Right lobe of liver (tissue), 6 donors: ENCODE measurements at regions not wholly inside any gene's neighbourhood (a gene's known extent, or its start where the extent isn't known, plus 50 kb on each side); places are given as distances from the start of the nearest gene placed in this dataset.

Source experiments
- ATAC-seq, 4 donors: fragments of 200-7000 bp; cut with Tn5 transposase; one replicate each; pipeline ENCODE4 v1.9.1; 2020; ENCODE audit warnings: mild to moderate bottlenecking in 4 of 4, moderate library complexity in 4 of 4
- DNase-seq, 3 donors: peaks; one replicate each; pipeline ENCODE4 v3.0.0-alpha.2; 2020
- H3K27ac ChIP-seq, 3 donors: fragments of 200-600 bp; one replicate each; pipeline ENCODE4 v1.8.0; 2022
- H3K27me3 ChIP-seq, 2 donors: fragments of 200-600 bp; one replicate each; pipeline ENCODE4 v1.8.0; 2022
- H3K36me3 ChIP-seq, 4 donors: fragments of 200-600 bp; sonication (generic) in 1 of 4; one replicate each; pipeline versions ENCODE4 v1.5.1 to v1.8.0; 2017 to 2022; ENCODE audit warnings: control low read depth in 1 of 4
- H3K4me1 ChIP-seq, 4 donors: fragments of 200-600 bp; sonication (generic) in 1 of 4; one replicate each; pipeline versions ENCODE4 v1.5.1 to v1.8.0; 2017 to 2022; ENCODE audit warnings: control low read depth in 1 of 4
- H3K4me3 ChIP-seq, 3 donors: fragments of 200-600 bp; one replicate each; pipeline ENCODE4 v1.8.0; 2022
- H3K9me3 ChIP-seq, 4 donors: fragments of 200-600 bp; sonication (generic) in 1 of 4; one replicate each; pipeline versions ENCODE4 v1.5.1 to v1.8.0; 2017 to 2022; ENCODE audit warnings: control low read depth in 1 of 4
- POLR2A ChIP-seq: fragments of 450-650 bp; IDR thresholded peaks from one replicate; pipeline ENCODE4 v1.6.1; 2017; ENCODE audit warnings: antibody characterized with exemption, mild to moderate bottlenecking
- WGBS: methylation state at CpG from one replicate; pipeline ENCODE4 v1.1.6; 2018; ENCODE audit warnings: low coverage, low lambda C conversion rate; ENCODE audit not compliant: insufficient coverage; ENCODE audit errors: missing lambda C conversion rate; 5-methylcytosine and 5-hydroxymethylcytosine counted together
- intact Hi-C, 2 donors: fragments of 100-400 bp; cut with DNase I; formaldehyde crosslinking; loops; one replicate each; pipeline versions ENCODE4 v1.11.2 to v1.14.1; 2022
- TF ChIP-seq, protein P1 (sequence below), 4 donors: fragments of 200-600 bp in 3 of 4; fragments of 450-650 bp in 1 of 4; IDR thresholded peaks; one replicate each; pipeline versions ENCODE4 v1.5.1 to v1.8.0; 2016 to 2022; ENCODE audit warnings: antibody characterized with exemption in 4 of 4, mild to moderate bottlenecking in 2 of 4
- donor health status: DM: no; HTN: yes; CAD: no.
- donor health status: DM: no; HTN: no; CAD: no.
- donor health status: DM: no; HTN: no; CAD: no.
- donor health status: DM: no; HTN: yes; CAD: no.
- donor health status: DM: no; HTN: yes; CAD: no.

DNA sequence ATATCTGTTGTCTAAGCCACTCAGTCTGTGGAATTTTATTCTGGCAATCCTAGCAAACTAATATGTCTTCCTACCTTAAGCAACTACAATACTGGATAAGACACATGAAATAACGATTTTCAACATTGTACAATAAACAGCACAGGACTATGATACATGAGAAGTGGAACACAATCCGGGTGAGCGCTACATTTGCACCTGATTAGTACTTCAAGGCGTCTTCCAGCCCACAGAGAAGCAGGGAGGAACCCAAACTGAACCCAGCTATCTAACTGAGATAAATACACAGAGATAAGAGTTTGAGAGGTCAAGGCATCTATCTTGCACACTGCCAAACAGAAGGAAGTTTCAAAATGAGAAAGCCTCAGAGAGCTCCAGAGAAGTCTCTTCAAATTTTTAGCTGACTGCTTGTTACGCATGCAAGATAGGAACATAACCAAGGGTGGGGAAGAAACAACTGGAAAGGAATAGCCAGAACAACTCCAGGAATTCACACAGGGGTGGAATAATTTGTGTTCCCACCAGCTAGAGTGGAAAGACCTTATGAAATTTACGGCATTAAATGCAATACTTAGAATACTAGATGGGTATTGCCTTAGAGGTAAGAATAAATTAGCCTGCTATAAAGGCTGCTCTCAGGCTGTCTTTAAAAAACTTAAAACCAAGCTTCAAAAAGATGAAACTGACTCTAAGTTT lies 481.8 kb downstream of the MTRR start:
- 43% methylated on average over 6 of the region's 6 CpGs for WGBS
- intact Hi-C loops: no loop called here
- no peaks in the 10 kb centered on the region for H3K36me3 ChIP-seq
- no peaks in the 10 kb centered on the region for H3K4me1 ChIP-seq
- H3K4me3 ChIP-seq: no peak overlapping the region
- H3K27ac ChIP-seq: no peak overlapping the region
- DNase-seq: no peak
- no peaks in the 10 kb centered on the region for H3K27me3 ChIP-seq
- TF ChIP-seq, protein P1, sequence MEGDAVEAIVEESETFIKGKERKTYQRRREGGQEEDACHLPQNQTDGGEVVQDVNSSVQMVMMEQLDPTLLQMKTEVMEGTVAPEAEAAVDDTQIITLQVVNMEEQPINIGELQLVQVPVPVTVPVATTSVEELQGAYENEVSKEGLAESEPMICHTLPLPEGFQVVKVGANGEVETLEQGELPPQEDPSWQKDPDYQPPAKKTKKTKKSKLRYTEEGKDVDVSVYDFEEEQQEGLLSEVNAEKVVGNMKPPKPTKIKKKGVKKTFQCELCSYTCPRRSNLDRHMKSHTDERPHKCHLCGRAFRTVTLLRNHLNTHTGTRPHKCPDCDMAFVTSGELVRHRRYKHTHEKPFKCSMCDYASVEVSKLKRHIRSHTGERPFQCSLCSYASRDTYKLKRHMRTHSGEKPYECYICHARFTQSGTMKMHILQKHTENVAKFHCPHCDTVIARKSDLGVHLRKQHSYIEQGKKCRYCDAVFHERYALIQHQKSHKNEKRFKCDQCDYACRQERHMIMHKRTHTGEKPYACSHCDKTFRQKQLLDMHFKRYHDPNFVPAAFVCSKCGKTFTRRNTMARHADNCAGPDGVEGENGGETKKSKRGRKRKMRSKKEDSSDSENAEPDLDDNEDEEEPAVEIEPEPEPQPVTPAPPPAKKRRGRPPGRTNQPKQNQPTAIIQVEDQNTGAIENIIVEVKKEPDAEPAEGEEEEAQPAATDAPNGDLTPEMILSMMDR (IDR thresholded peaks at IDR 0.05): no peak
- no peak for TF ChIP-seq POLR2A
- ATAC-seq: no peak
- no peaks in the 10 kb centered on the region for H3K9me3 ChIP-seq

DNA sequence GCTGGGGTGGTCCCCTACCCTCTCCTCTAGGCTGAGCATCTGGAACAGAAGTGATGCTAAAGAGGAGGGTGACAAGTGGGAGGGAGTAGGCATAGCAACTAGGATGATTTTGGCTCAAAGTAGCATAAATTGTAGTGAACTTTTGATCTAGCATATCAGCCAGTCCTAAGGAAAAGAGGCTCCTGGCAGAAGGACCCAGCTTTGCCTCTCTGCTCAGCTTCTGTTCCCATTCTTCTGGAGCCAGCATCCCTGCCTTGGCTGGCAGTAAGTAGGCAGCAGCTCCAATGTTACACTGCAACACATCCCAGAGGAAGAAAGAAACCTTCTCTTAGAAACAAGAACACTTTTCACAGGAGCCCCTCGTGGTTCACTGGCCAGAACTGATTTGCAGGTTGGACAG lies 487.0 kb downstream of the MTRR start:
- no CpG with 5 or more reads among the region's 1 CpG for WGBS

DNA sequence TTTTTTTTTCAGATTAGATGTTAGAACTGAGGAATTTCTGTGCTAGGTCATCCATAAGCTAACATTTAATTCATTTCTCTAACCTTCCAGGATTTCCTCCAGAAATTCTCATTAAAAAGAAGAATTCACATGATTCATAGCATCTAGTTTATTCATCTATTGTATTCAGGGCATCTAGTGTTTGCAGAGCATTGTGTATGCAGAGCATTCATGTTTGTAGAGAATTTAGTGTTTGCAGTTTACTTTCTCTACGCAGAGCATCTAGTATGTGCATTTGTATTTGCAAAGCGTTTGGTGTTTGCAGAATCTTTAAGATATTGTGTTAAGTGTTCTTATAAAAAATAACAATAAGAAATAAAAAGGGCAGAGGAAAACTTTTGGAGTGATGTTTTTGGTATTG lies 491.1 kb downstream of the MTRR start:
- no peaks in the 10 kb centered on the region for H3K36me3 ChIP-seq
- no peak overlapping the region for H3K27ac ChIP-seq
- H3K4me1 ChIP-seq: no peaks in the 10 kb centered on the region
- no peak overlapping the region for H3K4me3 ChIP-seq
- H3K27me3 ChIP-seq: no peaks in the 10 kb centered on the region
- no peak for ATAC-seq
- H3K9me3 ChIP-seq: no peaks in the 10 kb centered on the region
- TF ChIP-seq, protein P1 (IDR thresholded peaks at IDR 0.05): no peak
- TF ChIP-seq POLR2A: no peak
- WGBS: 20% methylated on average over 2 of the region's 2 CpGs
- DNase-seq: no peak
- intact Hi-C loops: no loop called here

More for the DNA sequence above, 487.0 kb downstream of the MTRR start:
- H3K27ac ChIP-seq: no peak overlapping the region
- no peaks in the 10 kb centered on the region for H3K36me3 ChIP-seq
- H3K4me1 ChIP-seq: no peaks in the 10 kb centered on the region
- H3K27me3 ChIP-seq: no peaks in the 10 kb centered on the region
- intact Hi-C loops: no loop called here
- DNase-seq (no peak), ATAC-seq (no peak)
- no peak overlapping the region for H3K4me3 ChIP-seq
- TF ChIP-seq, protein P1 (IDR thresholded peaks at IDR 0.05): no peak
- TF ChIP-seq POLR2A: no peak
- no peaks in the 10 kb centered on the region for H3K9me3 ChIP-seq

DNA sequence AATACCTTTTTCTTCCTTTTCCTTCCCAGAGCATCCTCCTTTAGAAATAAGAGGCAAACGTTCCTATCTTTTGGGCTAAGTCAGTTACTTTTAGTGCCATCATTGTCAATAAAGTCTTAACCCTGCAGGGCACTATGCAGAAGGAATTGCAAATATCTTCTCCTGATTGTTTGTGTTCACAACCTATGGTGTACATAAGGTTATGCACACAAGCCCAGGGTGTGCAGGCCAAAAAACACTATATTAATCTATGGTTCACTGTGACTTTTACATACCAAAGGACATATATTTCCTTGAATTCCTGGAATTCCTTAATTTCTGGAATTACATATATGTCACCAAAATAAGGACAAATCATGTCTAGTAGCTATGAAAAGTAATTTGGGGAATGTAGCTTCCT lies 493.5 kb downstream of the MTRR start:
- DNase-seq (no peak), ATAC-seq (no peak)
- H3K36me3 ChIP-seq: no peaks in the 10 kb centered on the region
- H3K27me3 ChIP-seq: no peaks in the 10 kb centered on the region
- no peaks in the 10 kb centered on the region for H3K4me1 ChIP-seq
- TF ChIP-seq, protein P1 (IDR thresholded peaks at IDR 0.05): no peak
- no peak for TF ChIP-seq POLR2A
- intact Hi-C loops: no loop called here
- H3K9me3 ChIP-seq: no peaks in the 10 kb centered on the region
- WGBS: 8% methylated on average over 1 of the region's 1 CpG
- H3K4me3 ChIP-seq: no peak overlapping the region
- H3K27ac ChIP-seq: no peak overlapping the region

DNA sequence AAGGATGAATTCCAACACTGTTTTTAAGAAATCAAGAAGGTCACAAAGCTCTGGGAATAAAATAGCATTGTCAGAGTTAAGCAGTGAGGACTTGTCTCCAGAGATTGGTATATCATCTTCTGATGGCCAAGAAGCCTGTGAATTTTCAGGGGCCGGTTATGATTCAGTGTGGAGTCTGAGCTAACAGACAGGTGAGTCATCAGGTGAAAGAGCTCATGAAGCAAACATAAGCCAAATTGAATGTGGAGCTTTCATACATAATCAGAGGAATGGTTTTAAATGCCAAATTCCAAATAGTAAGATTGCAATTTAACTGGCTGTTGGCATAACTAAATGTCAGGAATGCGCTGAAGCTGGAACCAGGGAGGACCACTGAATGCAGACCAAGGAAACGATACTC lies 494.2 kb downstream of the MTRR start:
- 58% methylated on average over 3 of the region's 3 CpGs for WGBS
- Histone ChIP-seq H3K27ac (no peak overlapping the region), H3K4me1 (no peaks in the 10 kb centered on the region), H3K4me3 (no peak overlapping the region), H3K36me3 (no peaks in the 10 kb centered on the region), H3K27me3 (no peaks in the 10 kb centered on the region), H3K9me3 (no peaks in the 10 kb centered on the region)
- DNase-seq: no peak
- TF ChIP-seq, protein P1 (IDR thresholded peaks at IDR 0.05): no peak
- no peak for TF ChIP-seq POLR2A
- no peak for ATAC-seq
- intact Hi-C loops: no loop called here
